GM18526 (cell line): ENCODE measurements at regions not wholly inside any gene's neighbourhood (a gene's known extent, or its start where the extent isn't known, plus 50 kb on each side); places are given as distances from the start of the nearest gene placed in this dataset.

ENCODE experiments used
- POLR2A ChIP-seq: IDR thresholded peaks from 3 replicates; pipeline ENCODE4 v1.6.1; 2011; ENCODE audit not compliant: insufficient read length; ENCODE audit errors: extremely low read depth

DNA sequence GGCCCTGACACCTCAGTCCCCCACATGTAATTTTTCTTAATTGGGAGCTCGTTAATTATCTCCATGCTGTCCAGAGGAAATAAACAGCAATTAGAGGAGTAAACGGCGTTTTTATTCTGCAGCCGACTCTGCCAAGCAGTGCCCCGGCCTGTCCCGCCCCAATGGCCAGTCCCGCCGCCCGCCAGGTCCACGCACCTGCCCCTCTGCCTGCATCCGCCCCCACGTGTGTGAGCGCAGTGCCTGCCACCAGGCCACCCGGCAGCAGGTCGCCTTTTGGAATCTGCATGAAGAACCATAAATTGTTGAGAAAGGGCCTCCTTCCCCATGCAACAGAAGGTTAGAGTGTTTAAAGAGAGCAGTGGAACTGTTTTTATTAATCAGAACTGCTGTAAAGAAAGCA is 87.5 kb upstream of the LINGO1 start:
- TF ChIP-seq POLR2A, result no peak

DNA sequence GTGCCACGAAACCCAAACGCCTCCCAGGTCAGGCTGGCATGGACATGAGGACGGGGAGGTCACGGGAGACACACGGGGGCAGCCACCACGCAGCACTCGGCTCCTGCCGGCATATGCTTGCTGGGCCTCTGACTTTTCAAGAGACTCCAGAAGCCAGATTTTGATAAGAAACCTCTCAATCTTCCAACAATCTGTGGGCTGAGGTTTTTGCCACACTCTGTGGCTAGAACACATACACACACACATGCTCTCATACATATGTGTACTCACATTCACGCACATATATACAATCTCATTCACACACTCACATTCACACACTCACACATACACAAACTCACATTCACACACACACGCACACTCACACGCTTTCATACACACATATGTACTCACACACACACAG is 86.7 kb upstream of the LINGO1 start:
- no peak for TF ChIP-seq POLR2A

DNA sequence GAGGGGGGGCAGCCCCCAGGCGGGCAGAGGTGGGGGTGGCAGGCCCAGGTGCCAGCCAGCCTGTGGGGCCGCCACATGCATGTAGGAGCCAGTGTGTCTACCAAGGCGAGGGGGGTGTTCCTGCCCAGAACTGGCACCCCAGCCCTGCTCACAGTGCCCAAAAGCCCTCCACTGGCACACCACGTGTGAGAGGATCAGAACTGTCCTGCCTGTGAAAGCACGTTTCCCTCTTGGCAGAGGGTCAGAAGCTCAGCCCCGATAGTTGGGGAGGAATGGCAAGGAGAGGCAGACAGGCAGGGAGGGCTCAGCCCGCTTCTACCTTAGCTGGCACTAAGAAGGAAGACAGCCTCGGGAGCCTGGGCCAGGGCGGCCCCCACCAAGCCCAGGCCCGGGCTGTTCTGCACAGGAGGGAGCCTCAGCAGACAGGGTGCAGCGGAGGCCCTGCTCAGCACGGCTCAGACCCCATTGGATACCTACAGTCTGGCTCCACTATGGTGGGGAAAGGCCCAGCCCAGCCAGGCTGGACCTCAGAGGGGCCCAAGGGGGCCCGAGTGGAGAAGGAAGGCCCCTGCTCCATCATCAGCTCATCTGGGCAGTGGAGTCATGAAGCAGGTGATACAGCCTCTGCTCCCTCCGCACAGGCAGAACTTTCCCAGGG is 84.8 kb upstream of the LINGO1 start:
- TF ChIP-seq POLR2A, result no peak

DNA sequence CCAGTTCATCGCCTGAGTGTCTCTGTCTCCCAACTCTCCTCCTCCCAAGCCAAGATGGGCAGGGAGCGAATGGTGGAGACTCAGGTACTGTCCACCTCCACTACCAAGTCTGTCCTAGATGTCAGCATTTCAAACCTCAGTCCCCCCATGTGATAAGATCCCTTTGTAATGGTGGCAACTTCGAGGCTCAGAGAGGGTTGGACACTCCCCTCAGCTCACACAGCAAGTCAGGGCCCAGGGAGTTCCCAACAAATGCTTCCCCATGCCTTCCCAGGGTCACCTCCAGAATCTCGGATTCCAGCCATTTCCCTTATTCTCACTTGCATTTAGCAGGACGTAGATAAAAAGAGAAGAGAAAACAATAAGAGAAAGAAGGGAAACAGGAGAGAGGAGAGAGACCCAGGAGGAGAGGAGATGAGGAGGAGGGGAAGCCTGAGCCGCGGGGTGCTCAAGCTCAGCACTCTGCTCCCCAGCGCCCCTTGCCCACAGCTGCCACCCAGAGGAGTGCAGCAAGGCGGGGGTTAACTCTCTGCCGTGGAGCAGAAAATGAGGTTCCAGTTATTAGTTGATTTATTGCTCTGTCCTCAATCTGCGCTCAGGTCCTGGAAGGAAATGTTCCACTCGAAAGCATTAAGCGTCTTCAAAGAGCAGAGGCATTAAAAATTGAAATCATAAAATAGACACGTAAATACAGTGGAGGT is 84.1 kb upstream of the LINGO1 start:
- TF ChIP-seq POLR2A, result no peak

DNA sequence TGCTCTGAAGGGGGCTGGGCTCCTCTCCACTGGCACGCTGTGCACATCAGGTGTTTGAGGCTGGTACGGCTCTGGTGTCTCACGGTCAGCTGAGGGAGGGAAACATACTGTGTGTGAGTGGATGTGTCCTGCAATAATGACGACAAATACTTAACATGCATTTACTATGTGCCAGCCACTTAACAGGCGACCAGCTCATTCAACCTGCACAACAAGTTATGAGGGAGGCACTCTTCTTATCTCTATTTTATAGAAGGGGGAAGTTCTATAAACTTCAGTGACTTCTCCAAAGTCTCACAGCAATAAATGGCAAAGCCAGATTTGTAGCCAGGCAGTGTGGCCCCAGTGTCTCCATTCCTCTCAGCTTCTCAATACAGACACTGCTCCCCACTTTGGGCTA is 83.1 kb upstream of the LINGO1 start:
- no peak for TF ChIP-seq POLR2A

DNA sequence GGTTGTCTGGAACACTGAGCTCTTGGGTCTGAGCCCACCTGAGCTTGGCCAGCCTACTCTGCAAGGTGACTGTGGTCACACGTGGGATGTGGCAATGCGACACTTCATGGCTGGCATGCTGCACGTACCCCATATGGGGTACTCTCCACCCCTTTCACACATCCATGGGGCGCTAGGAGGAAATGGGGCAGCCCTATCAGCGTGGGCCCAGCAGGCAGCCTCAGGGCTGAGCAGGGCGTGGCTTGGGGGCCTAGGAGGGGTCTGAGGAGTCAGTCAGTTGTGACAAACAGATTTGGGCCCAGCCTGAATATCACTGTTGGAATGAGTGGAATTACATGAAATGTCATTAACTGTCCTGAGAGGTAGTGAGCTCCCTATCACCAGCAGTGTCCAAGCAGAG is 82.3 kb upstream of the LINGO1 start:
- TF ChIP-seq POLR2A, result no peak

DNA sequence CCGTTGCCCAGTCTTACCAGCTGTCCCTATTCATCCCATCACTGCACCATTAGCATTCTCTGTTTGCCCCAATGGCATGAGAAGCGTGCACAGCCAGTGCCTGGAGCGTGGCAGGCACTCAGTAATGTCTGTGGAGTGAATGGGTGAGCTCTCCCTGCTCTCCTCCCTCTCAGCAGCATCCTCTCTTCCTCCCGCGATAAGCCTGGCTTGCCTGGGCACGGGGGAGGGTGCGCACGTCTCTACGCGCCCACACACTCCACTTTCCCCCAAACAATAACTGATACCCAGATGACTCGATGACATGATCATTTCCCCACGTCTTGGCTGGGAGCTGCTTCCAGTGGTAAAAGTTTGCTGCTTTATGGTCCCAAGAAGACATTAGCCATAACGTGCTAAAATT is 81.8 kb upstream of the LINGO1 start:
- no peak for TF ChIP-seq POLR2A

DNA sequence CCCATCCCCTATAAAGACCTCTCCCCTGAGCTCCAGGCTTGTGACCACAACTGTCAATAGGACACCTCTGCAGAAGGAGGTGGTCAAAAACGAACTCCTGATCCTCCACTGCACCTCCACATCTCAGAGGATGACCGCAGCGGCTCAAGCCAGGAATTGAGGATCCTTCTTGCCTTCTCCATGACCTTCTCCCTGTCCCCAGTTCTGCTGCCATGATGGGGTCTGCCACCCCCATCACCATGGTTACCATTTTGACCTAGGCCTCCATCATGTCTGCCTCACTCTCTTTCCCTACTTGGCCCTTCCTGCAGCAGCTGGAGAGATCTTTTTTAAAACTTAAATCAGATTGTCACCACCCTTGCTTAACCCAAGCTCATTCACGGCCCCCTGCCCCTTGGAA is 81.3 kb upstream of the LINGO1 start:
- no peak for TF ChIP-seq POLR2A

DNA sequence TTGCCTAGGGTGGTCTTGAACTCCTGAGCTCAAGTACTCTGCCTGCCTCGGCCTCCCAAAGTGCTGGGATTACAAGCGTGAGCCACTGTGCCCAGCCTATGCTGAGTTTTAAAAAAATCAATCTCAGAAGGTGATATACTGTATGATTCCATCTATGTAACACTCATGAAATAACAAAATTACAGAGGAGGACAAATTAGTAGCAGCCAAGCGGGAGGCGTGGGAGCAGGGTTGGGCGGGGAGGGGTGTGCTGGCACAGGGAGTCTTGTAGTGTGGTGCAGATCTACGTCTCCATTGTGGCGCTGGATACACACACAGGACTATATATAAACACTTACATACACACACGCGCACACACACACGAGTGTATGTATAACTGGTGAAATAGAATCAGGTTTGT is 80.6 kb upstream of the LINGO1 start:
- no peak for TF ChIP-seq POLR2A

DNA sequence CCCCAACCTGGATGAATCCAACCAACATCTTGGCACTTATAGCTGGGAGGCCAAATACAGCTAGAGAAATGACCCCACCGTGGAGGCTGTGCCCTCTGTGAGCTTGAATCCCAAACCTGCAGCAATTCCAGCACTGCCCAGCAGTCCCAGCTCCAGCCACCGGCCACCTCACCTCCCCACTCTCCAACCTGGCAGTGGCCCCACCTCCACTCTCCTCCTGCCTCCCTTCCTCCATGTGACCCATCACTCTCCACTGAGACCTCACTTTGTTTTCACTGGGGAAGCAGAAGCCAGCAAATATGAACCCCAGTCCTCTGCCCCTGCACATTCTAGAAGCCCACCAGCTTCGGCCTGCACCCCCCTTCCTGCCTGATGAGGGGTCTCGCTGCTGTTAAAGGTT is 79.7 kb upstream of the LINGO1 start:
- no peak for TF ChIP-seq POLR2A

DNA sequence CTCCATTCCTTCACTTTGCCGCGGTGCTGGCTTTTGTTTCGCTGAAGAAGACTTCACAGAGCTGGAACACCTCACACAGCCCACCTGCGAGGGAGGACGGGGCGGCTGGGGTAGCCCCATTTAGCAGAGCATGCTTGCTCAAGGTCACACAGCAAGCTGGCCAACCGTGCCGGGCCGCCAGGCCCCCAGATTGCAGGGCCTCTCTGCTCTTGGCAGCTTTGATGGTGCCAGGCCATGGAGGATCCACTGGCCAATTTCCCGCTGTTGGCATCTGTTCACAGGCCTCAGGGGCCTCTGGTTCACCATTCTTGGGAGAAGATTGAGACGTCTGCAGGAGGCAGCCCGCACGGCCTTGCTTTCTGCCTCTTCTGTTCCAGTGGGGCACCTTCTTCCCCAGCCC is 77.9 kb upstream of the LINGO1 start:
- no peak for TF ChIP-seq POLR2A

DNA sequence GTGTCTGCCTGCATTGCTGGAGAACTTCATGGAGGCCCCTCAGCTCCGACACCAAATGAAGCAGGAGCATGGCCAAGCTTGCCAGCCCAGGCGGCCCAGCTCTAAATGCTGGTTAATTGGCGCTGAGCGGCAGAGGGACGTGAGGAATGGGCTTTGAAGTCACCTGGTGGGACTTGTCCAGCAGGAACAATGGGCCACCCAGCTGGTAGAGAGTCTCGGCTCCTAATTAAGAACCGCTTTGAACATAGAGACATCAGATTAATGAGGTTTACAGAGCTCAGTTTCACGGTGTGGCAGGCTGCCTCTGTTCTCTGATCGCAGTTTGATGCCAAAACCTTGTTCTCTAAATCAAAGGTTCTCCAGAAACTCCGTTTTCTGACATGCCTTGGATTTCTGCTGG is 77.5 kb upstream of the LINGO1 start:
- no peak for TF ChIP-seq POLR2A

DNA sequence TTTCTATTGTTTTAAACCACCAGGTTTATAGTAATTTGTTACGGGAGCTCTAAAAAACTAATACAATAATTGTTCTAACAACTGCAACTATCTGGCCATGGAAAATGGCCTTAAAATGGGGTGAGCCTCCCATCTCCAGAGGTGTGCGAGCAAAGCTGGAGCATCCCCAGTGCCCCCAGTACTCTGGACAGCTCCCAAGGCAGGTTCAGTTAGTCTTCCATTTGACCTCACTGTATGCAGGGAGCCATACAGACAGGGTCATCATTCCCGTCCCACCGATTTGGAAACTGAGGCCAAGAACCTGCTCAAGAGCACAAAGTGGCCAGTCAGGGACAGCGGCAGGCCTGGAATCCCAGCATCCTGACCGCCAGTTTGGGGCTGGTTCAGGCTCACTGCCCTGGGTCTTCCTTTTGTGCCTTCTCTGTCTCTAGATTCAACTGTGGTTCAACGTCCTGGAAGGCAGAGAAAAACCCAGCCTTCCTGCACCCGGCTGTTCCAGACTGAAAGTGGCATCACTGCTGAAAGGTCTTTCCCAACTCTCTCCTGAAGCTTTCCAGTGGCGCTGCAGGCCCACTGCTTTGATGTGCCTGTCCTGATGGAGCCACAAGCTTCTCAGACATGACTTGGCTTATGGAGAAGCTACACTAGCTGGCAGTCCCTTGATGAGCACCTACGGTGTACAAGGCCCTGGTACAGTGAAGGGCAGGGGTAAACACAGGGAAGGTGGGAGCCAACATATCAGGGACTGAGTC is 76.6 kb upstream of the LINGO1 start:
- TF ChIP-seq POLR2A, result no peak

DNA sequence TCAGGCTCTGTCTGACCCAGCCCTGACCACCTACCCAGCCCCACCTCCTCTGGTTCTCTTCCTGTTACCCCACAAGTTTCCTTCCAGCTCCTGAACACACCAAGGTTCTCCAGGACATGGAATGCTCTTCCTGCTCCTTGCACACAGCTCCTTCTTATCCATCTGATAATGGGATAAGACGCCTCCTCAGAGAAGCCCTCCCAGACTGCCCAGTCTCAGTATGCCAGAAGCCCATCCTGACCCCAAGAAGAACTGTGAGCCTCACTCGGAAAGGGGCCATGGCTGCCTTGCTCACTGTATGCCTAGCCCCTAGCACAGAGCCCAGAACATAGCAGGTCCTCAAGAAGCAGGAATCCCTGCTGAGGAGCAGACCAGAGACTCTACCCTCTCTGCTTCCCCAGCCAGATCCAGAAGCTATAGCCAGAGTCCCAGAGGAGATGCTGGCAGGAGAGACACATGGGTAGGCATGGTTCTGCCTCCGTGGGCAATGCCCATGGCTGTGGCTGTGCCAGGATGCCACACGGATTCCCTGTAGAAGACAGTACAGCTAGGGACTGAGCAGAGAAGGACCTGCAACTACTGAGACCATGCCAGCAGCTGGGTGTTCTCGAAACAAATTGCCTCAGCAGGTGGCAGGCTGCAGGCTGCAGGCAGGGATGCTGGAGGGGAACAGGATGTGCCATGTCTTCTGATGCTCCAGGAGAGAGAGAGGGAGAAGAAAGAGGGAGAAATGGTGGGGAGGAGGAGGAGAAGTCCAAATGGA is 74.0 kb upstream of the LINGO1 start:
- TF ChIP-seq POLR2A, result no peak

DNA sequence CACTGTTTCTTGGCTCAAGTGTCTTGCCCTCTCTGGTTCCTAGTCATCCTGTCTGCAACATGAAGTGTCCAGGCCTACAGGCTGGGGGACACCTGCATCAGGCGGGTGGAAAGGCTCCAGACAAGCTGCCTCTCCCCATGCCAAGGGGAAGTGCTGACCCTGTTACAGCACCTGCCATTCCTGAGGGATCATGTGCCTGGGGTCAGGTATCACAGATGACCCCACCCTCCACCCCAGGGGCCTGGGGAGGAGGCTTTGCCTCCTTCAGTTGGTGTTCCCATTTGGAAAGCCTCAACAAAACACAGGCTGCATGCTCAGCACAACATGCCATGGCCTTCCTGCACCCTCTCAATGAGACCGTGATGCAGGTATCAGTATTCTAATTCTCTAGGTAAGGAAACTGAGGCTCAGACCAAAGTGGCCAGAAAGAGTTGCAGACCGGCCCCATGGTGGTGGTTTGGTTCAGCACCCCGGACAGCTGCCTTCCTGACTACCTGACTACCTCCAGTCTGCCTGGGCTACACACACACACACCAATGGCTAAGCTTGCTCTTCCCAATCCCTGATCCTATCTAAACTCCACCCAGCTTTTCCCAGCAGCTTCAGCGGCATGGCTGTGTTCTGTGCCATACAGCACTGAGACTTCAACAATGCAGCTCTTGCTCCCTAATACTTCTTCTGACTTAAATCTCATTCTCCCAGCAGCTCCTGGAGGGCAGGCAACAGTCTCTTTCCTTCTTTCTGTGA is 69.7 kb upstream of the LINGO1 start:
- no peak for TF ChIP-seq POLR2A
